ENCODE measurements at regions not wholly inside any gene's neighbourhood (a gene's known extent, or its start where the extent isn't known, plus 50 kb on each side); places are given as distances from the start of the nearest gene placed in this dataset.

DNA sequence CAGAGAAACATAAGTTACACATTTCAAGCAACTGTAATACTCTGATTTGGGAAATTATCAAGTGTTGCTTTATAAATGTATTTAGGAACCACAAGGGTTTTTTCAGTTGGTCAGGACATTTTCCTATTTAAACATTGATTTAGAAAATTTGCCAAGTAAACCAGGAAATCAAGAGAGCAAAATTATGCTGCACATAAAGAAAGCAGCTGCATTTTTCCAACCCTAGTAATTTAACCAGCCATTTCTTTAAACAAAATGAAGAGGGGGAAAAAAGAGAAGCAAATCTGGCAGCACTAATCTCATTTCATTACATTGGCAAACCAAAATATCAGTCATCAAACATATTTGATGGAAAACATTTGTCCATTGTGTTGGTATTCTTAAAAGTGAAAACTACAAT is 271.4 kb downstream of the TLE1 start:
- TF ChIP-seq CTCF (IDR thresholded peaks at IDR 0.05) (no peak), POLR2A (IDR thresholded peaks at IDR 0.05) (no peak)

Data from body of pancreas (tissue), 4 donors.